ENCODE measurements at regions not wholly inside any gene's neighbourhood (a gene's known extent, or its start where the extent isn't known, plus 50 kb on each side); places are given as distances from the start of the nearest gene placed in this dataset.

DNA sequence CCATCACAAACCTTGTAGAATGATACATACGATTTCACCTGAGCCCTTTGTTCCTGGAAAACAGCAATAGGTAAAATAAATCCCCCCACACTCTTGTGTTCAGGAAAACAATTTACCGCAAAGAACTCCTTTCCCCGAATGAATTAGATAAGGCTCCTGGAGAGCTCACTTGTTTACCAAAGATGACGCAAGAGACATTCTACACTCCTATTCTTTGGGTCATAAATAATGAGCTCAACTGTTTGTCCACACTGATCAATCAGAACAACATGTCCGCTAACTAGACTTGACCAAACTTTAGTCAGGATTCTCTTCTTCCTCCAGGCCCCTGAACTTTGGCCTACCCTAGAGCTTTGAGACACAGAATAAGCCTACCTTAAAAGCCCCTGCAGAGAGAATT is 271.9 kb upstream of the OPRM1 start:
- no peak for FAIRE-seq
- no peak overlapping the region for H3K4me3 ChIP-seq (ENCODE audit: control insufficient read depth in 2 of 3, extremely low read depth in 1 of 3, insufficient read depth in 2 of 3, low read depth in 1 of 3, low read length in 3 of 3)
- no peaks in the 10 kb centered on the region for H3K9me3 ChIP-seq (ENCODE audit: control insufficient read depth, low read depth, low read length)
- no peak for TF ChIP-seq EZH2 (IDR thresholded peaks at IDR 0.05; ENCODE audit: low read length)
- H3K79me2 ChIP-seq (ENCODE audit: control insufficient read depth, insufficient read depth, low read length), result no peaks in the 10 kb centered on the region
- H2AFZ ChIP-seq (ENCODE audit: control insufficient read depth, low read length), result no peak overlapping the region
- H3K27ac ChIP-seq (ENCODE audit: control insufficient read depth, insufficient read depth, low read length), result no peak overlapping the region
- no peak for DNase-seq (ENCODE audit: low read depth, low spot score)
- H3K36me3 ChIP-seq (ENCODE audit: control insufficient read depth in 2 of 2, extremely low read depth in 1 of 2, insufficient read depth in 2 of 2, low read length in 2 of 2), result no peaks in the 10 kb centered on the region
- dilution Hi-C loops (cut with MboI; ENCODE audit: extremely low pct_ligation_motif_present, low sequenced_read_pairs), result no loop called here
- no peaks in the 10 kb centered on the region for H4K20me1 ChIP-seq (ENCODE audit: control insufficient read depth, extremely low read depth, insufficient read depth, low read length)
- H3K4me2 ChIP-seq (ENCODE audit: control insufficient read depth, extremely low read depth, insufficient read depth, low read depth, low read length), result no peak overlapping the region
- H3K9ac ChIP-seq (ENCODE audit: control insufficient read depth, extremely low read depth, insufficient read depth, low read length), result no peak overlapping the region
- H3K4me1 ChIP-seq (ENCODE audit: control insufficient read depth, extremely low read depth, insufficient read depth, low read length), result no peaks in the 10 kb centered on the region
- no peaks in the 10 kb centered on the region for H3K9me1 ChIP-seq (ENCODE audit: control insufficient read depth, extremely low read depth, insufficient read depth, low read length)
- H3K27me3 ChIP-seq (ENCODE audit: control insufficient read depth, extremely low read depth, insufficient read depth, low read length), result no peaks in the 10 kb centered on the region

DNA sequence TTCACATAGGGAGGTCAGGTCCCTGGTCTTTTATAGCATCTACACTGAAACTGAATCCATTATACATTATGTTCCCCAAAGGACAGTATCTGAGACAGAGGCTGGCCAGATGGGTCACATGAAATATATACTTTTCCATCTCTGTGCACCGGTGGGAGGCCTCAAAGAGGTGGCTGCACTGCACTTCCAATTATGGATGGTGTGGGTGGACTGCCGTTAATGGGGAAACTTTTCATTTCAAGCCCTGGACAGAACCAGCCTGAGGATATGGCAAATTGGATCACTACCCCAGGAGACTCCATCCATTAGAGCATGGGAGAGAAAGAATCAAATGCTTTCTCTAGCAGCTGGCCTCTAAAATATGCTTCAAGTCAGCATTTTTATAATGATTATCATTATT is 280.5 kb upstream of the OPRM1 start:
- Histone ChIP-seq H3K27me3 (ENCODE audit: control insufficient read depth, extremely low read depth, insufficient read depth, low read length) (no peaks in the 10 kb centered on the region), H3K4me1 (ENCODE audit: control insufficient read depth, extremely low read depth, insufficient read depth, low read length) (no peaks in the 10 kb centered on the region), H3K79me2 (ENCODE audit: control insufficient read depth, insufficient read depth, low read length) (no peaks in the 10 kb centered on the region), H3K9me1 (ENCODE audit: control insufficient read depth, extremely low read depth, insufficient read depth, low read length) (no peaks in the 10 kb centered on the region), H2AFZ (ENCODE audit: control insufficient read depth, low read length) (no peak overlapping the region), H3K4me3 (ENCODE audit: control insufficient read depth in 2 of 3, extremely low read depth in 1 of 3, insufficient read depth in 2 of 3, low read depth in 1 of 3, low read length in 3 of 3) (no peak overlapping the region), H3K27ac (ENCODE audit: control insufficient read depth, insufficient read depth, low read length) (no peak overlapping the region), H3K4me2 (ENCODE audit: control insufficient read depth, extremely low read depth, insufficient read depth, low read depth, low read length) (no peak overlapping the region), H4K20me1 (ENCODE audit: control insufficient read depth, extremely low read depth, insufficient read depth, low read length) (no peaks in the 10 kb centered on the region), H3K36me3 (ENCODE audit: control insufficient read depth in 2 of 2, extremely low read depth in 1 of 2, insufficient read depth in 2 of 2, low read length in 2 of 2) (no peaks in the 10 kb centered on the region), H3K9me3 (ENCODE audit: control insufficient read depth, low read depth, low read length) (peaks cover 3% of the 10 kb centered on the region), H3K9ac (ENCODE audit: control insufficient read depth, extremely low read depth, insufficient read depth, low read length) (no peak overlapping the region)
- no peak for DNase-seq (ENCODE audit: low read depth, low spot score)
- no peak for TF ChIP-seq EZH2 (IDR thresholded peaks at IDR 0.05; ENCODE audit: low read length)
- TF ChIP-seq, protein P1, sequence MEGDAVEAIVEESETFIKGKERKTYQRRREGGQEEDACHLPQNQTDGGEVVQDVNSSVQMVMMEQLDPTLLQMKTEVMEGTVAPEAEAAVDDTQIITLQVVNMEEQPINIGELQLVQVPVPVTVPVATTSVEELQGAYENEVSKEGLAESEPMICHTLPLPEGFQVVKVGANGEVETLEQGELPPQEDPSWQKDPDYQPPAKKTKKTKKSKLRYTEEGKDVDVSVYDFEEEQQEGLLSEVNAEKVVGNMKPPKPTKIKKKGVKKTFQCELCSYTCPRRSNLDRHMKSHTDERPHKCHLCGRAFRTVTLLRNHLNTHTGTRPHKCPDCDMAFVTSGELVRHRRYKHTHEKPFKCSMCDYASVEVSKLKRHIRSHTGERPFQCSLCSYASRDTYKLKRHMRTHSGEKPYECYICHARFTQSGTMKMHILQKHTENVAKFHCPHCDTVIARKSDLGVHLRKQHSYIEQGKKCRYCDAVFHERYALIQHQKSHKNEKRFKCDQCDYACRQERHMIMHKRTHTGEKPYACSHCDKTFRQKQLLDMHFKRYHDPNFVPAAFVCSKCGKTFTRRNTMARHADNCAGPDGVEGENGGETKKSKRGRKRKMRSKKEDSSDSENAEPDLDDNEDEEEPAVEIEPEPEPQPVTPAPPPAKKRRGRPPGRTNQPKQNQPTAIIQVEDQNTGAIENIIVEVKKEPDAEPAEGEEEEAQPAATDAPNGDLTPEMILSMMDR (optimal IDR thresholded peaks at IDR 0.05 in 1 of 3, IDR thresholded peaks at IDR 0.05 in 1 of 3, conservative IDR thresholded peaks at IDR 0.05 in 1 of 3; ENCODE audit: extremely low read depth in 1 of 3, insufficient read depth in 2 of 3, low read length in 3 of 3), result no peak
- no peak for FAIRE-seq
- dilution Hi-C loops (cut with MboI; ENCODE audit: extremely low pct_ligation_motif_present, low sequenced_read_pairs), result no loop called here

DNA sequence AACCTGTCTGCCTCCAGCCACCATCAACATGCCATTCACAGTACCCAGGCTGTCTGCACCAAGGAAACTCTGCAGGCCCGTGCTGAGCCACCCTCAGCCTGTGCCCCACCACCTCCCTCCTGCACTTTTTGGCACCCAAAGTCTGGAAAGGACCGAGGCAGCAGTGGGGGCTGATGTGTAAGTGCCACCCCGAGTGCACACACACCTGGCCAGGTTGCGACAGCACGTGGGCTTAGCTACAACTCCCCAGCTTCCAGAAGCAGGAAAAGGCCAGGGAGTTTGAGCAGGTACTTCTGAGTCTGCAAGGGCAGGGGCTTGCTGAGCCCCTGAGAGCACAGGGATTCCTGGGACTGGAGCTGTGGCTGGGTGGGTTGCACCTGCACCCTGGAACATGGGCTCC is 303.3 kb upstream of the OPRM1 start:
- dilution Hi-C loops (cut with MboI; ENCODE audit: extremely low pct_ligation_motif_present, low sequenced_read_pairs), result no loop called here
- FAIRE-seq, result no peak

More for the DNA sequence above, 303.3 kb upstream of the OPRM1 start:
- Histone ChIP-seq H3K36me3 (ENCODE audit: control insufficient read depth in 2 of 2, extremely low read depth in 1 of 2, insufficient read depth in 2 of 2, low read length in 2 of 2) (no peaks in the 10 kb centered on the region), H3K4me1 (ENCODE audit: control insufficient read depth, extremely low read depth, insufficient read depth, low read length) (no peaks in the 10 kb centered on the region), H3K4me2 (ENCODE audit: control insufficient read depth, extremely low read depth, insufficient read depth, low read depth, low read length) (no peak overlapping the region), H3K9ac (ENCODE audit: control insufficient read depth, extremely low read depth, insufficient read depth, low read length) (no peak overlapping the region), H3K27ac (ENCODE audit: control insufficient read depth, insufficient read depth, low read length) (no peak overlapping the region), H3K9me1 (ENCODE audit: control insufficient read depth, extremely low read depth, insufficient read depth, low read length) (no peaks in the 10 kb centered on the region), H3K27me3 (ENCODE audit: control insufficient read depth, extremely low read depth, insufficient read depth, low read length) (no peaks in the 10 kb centered on the region), H2AFZ (ENCODE audit: control insufficient read depth, low read length) (no peak overlapping the region), H3K9me3 (ENCODE audit: control insufficient read depth, low read depth, low read length) (peaks cover 2% of the 10 kb centered on the region), H3K4me3 (ENCODE audit: control insufficient read depth in 2 of 3, extremely low read depth in 1 of 3, insufficient read depth in 2 of 3, low read depth in 1 of 3, low read length in 3 of 3) (no peak overlapping the region), H3K79me2 (ENCODE audit: control insufficient read depth, insufficient read depth, low read length) (no peaks in the 10 kb centered on the region), H4K20me1 (ENCODE audit: control insufficient read depth, extremely low read depth, insufficient read depth, low read length) (no peaks in the 10 kb centered on the region)
- DNase-seq (ENCODE audit: low read depth, low spot score), result no peak
- no peak for TF ChIP-seq EZH2 (IDR thresholded peaks at IDR 0.05; ENCODE audit: low read length)
- TF ChIP-seq, protein P1 (optimal IDR thresholded peaks at IDR 0.05 in 1 of 3, IDR thresholded peaks at IDR 0.05 in 1 of 3, conservative IDR thresholded peaks at IDR 0.05 in 1 of 3; ENCODE audit: extremely low read depth in 1 of 3, insufficient read depth in 2 of 3, low read length in 3 of 3), result no peak

Measured in keratinocyte (primary cell).